ENCODE measurements at regions not wholly inside any gene's neighbourhood (a gene's known extent, or its start where the extent isn't known, plus 50 kb on each side); places are given as distances from the start of the nearest gene placed in this dataset.
"Not testable (repeated sequence)": the region's sequence is repeated elsewhere in the genome, so short reads cannot be mapped to it uniquely, and the experiment has no call there.

GRCh38 chr7:68707958-68708357, 890.3 kb upstream of the AUTS2 start:
- H3K4me3 ChIP-seq (ENCODE audit: low read depth, low read length), result no peak overlapping the region
- no peak for TF ChIP-seq CTCF (IDR thresholded peaks at IDR 0.05; ENCODE audit: control insufficient read depth, extremely low read depth, insufficient read depth)
- DNase-seq (ENCODE audit: low read depth), result no peak

GRCh38 chr7:68712956-68713495, 885.2 kb upstream of the AUTS2 start:
- DNase-seq (ENCODE audit: low read depth), result no peak
- H3K4me3 ChIP-seq (ENCODE audit: low read depth, low read length), result no peak overlapping the region
- TF ChIP-seq CTCF (IDR thresholded peaks at IDR 0.05; ENCODE audit: control insufficient read depth, extremely low read depth, insufficient read depth), result no peak

- not testable (repeated sequence) for H3K4me3 ChIP-seq (ENCODE audit: low read depth, low read length); DNase-seq (ENCODE audit: low read depth)
These were observed 884.1 kb upstream of the AUTS2 start for GRCh38 chr7:68714135-68714534.

- H3K4me3 ChIP-seq (ENCODE audit: low read depth, low read length), result no peak overlapping the region
- DNase-seq (ENCODE audit: low read depth), result no peak
- no peak for TF ChIP-seq CTCF (IDR thresholded peaks at IDR 0.05; ENCODE audit: control insufficient read depth, extremely low read depth, insufficient read depth)
These were observed 882.4 kb upstream of the AUTS2 start for GRCh38 chr7:68715907-68716306.

- H3K4me3 ChIP-seq (ENCODE audit: low read depth, low read length), result no peak overlapping the region
- no peak for DNase-seq (ENCODE audit: low read depth)
- TF ChIP-seq CTCF (IDR thresholded peaks at IDR 0.05; ENCODE audit: control insufficient read depth, extremely low read depth, insufficient read depth), result no peak
These were observed 881.1 kb upstream of the AUTS2 start for GRCh38 chr7:68717176-68717575.

- DNase-seq (ENCODE audit: low read depth), result no peak
- H3K4me3 ChIP-seq (ENCODE audit: low read depth, low read length), result no peak overlapping the region
- TF ChIP-seq CTCF (IDR thresholded peaks at IDR 0.05; ENCODE audit: control insufficient read depth, extremely low read depth, insufficient read depth), result no peak
These were observed 880.2 kb upstream of the AUTS2 start for GRCh38 chr7:68718097-68718551.

- no peak for DNase-seq (ENCODE audit: low read depth)
- H3K4me3 ChIP-seq (ENCODE audit: low read depth, low read length), result no peak overlapping the region
- TF ChIP-seq CTCF (IDR thresholded peaks at IDR 0.05; ENCODE audit: control insufficient read depth, extremely low read depth, insufficient read depth), result no peak
These were observed 877.6 kb upstream of the AUTS2 start for GRCh38 chr7:68720697-68721096.

Data from LNCaP clone FGC (cell line).